ENCODE measurements at regions not wholly inside any gene's neighbourhood (a gene's known extent, or its start where the extent isn't known, plus 50 kb on each side); places are given as distances from the start of the nearest gene placed in this dataset.
A peak's percentile ranks its signal among the peaks of the same experiment; 100 is the strongest.

- DNase-seq (ENCODE audit: low spot score) = no peak
Measured at GRCh38 chr13:34553376-34553775, 388.7 kb upstream of the NBEA start.

GRCh38 chr13:34555988-34556387, 386.1 kb upstream of the NBEA start:
- no peak for DNase-seq (ENCODE audit: low spot score)

- no peak for DNase-seq (ENCODE audit: low spot score)
Measured at GRCh38 chr13:34561033-34561432, 381.0 kb upstream of the NBEA start.

- no peak for DNase-seq (ENCODE audit: low spot score)
Measured at GRCh38 chr13:34567597-34567996, 374.5 kb upstream of the NBEA start.

GRCh38 chr13:34570698-34571353, 371.2 kb upstream of the NBEA start:
- DNase-seq (ENCODE audit: low spot score) = peak; percentile 36

GRCh38 chr13:34571716-34572115, 370.4 kb upstream of the NBEA start:
- no peak for DNase-seq (ENCODE audit: low spot score)

GRCh38 chr13:34577051-34577450, 365.0 kb upstream of the NBEA start:
- DNase-seq (ENCODE audit: low spot score) = no peak

- peak; percentile 37 for DNase-seq (ENCODE audit: low spot score)
Measured at GRCh38 chr13:34578471-34578870, 363.6 kb upstream of the NBEA start.

GRCh38 chr13:34578917-34579316, 363.2 kb upstream of the NBEA start:
- no peak for DNase-seq (ENCODE audit: low spot score)

- no peak for DNase-seq (ENCODE audit: low spot score)
Measured at GRCh38 chr13:34583181-34583580, 358.9 kb upstream of the NBEA start.

- DNase-seq (ENCODE audit: low spot score) = no peak
Measured at GRCh38 chr13:34587576-34587975, 354.5 kb upstream of the NBEA start.

- DNase-seq (ENCODE audit: low spot score) = no peak
Measured at GRCh38 chr13:34588362-34588761, 353.7 kb upstream of the NBEA start.

GRCh38 chr13:34589581-34589980, 352.5 kb upstream of the NBEA start:
- DNase-seq (ENCODE audit: low spot score) = no peak

GRCh38 chr13:34591129-34591528, 350.9 kb upstream of the NBEA start:
- DNase-seq (ENCODE audit: low spot score) = no peak

- no peak for DNase-seq (ENCODE audit: low spot score)
Measured at GRCh38 chr13:34591900-34592529, 350.1 kb upstream of the NBEA start.

GRCh38 chr13:34593658-34594057, 348.4 kb upstream of the NBEA start:
- no peak for DNase-seq (ENCODE audit: low spot score)

- DNase-seq (ENCODE audit: low spot score) = no peak
Measured at GRCh38 chr13:34594507-34594906, 347.6 kb upstream of the NBEA start.

- no peak for DNase-seq (ENCODE audit: low spot score)
Measured at GRCh38 chr13:34608331-34608730, 333.7 kb upstream of the NBEA start.

GRCh38 chr13:34611671-34612070, 330.4 kb upstream of the NBEA start:
- no peak for DNase-seq (ENCODE audit: low spot score)

GRCh38 chr13:34617473-34618083, 324.5 kb upstream of the NBEA start:
- no peak for DNase-seq (ENCODE audit: low spot score)

GRCh38 chr13:34618654-34619053, 323.4 kb upstream of the NBEA start:
- DNase-seq (ENCODE audit: low spot score) = no peak

- no peak for DNase-seq (ENCODE audit: low spot score)
Measured at GRCh38 chr13:34619326-34619725, 322.7 kb upstream of the NBEA start.

GRCh38 chr13:34620074-34620850, 321.8 kb upstream of the NBEA start:
- DNase-seq (ENCODE audit: low spot score) = no peak
